ENCODE measurements at regions not wholly inside any gene's neighbourhood (a gene's known extent, or its start where the extent isn't known, plus 50 kb on each side); places are given as distances from the start of the nearest gene placed in this dataset.

- Histone ChIP-seq H3K27ac (ENCODE audit: low read depth, low read length) (no peak overlapping the region), H3K79me2 (ENCODE audit: insufficient read depth, low read length) (no peaks in the 10 kb centered on the region), H4K20me1 (ENCODE audit: low read depth, low read length) (no peaks in the 10 kb centered on the region), H3F3A (ENCODE audit: insufficient read depth) (no peaks in the 10 kb centered on the region), H3K9me2 (replicated peaks; ENCODE audit: insufficient read depth, low read length) (no peaks in the 10 kb centered on the region), H3K4me2 (ENCODE audit: low read depth, low read length, poor library complexity, severe bottlenecking) (no peak overlapping the region), H3K36me3 (ENCODE audit: low read length) (no peaks in the 10 kb centered on the region), H3K27me3 (ENCODE audit: low read length) (no peaks in the 10 kb centered on the region), H3K9ac (ENCODE audit: low read length) (no peak overlapping the region), H2AFZ (ENCODE audit: low read depth, low read length, severe bottlenecking) (no peak overlapping the region), H3K9me3 (ENCODE audit: insufficient read depth, low read length) (no peaks in the 10 kb centered on the region), H3K4me3 (ENCODE audit: insufficient read depth, low read length, poor library complexity, severe bottlenecking) (no peak overlapping the region)
- TF ChIP-seq EZH2phosphoT487 (conservative IDR thresholded peaks at IDR 0.05; ENCODE audit: low read length) = no peak
- no peak for TF ChIP-seq CTCF (IDR thresholded peaks at IDR 0.05; ENCODE audit: insufficient read depth, low read length, poor library complexity, severe bottlenecking)
Measured at GRCh38 chrX:128439159-128439558, 387.0 kb upstream of the ACTRT1 start.

- Histone ChIP-seq H3K9me3 (ENCODE audit: insufficient read depth, low read length) (no peaks in the 10 kb centered on the region), H2AFZ (ENCODE audit: low read depth, low read length, severe bottlenecking) (no peak overlapping the region), H3K9ac (ENCODE audit: low read length) (no peak overlapping the region), H3K36me3 (ENCODE audit: low read length) (no peaks in the 10 kb centered on the region), H3K4me3 (ENCODE audit: insufficient read depth, low read length, poor library complexity, severe bottlenecking) (no peak overlapping the region), H3K9me2 (replicated peaks; ENCODE audit: insufficient read depth, low read length) (no peaks in the 10 kb centered on the region), H3F3A (ENCODE audit: insufficient read depth) (no peaks in the 10 kb centered on the region), H3K79me2 (ENCODE audit: insufficient read depth, low read length) (no peaks in the 10 kb centered on the region), H3K27me3 (ENCODE audit: low read length) (no peaks in the 10 kb centered on the region), H4K20me1 (ENCODE audit: low read depth, low read length) (no peaks in the 10 kb centered on the region), H3K4me2 (ENCODE audit: low read depth, low read length, poor library complexity, severe bottlenecking) (no peak overlapping the region), H3K27ac (ENCODE audit: low read depth, low read length) (no peak overlapping the region)
- TF ChIP-seq EZH2phosphoT487 (conservative IDR thresholded peaks at IDR 0.05; ENCODE audit: low read length) (no peak), CTCF (IDR thresholded peaks at IDR 0.05; ENCODE audit: insufficient read depth, low read length, poor library complexity, severe bottlenecking) (no peak)
Measured at GRCh38 chrX:128438082-128438481, 385.9 kb upstream of the ACTRT1 start.

GRCh38 chrX:128436397-128437103 is 384.3 kb upstream of the ACTRT1 start:
- no peak overlapping the region for H2AFZ ChIP-seq (ENCODE audit: low read depth, low read length, severe bottlenecking)
- H3K4me2 ChIP-seq (ENCODE audit: low read depth, low read length, poor library complexity, severe bottlenecking) = no peak overlapping the region

More at GRCh38 chrX:128436397-128437103, 384.3 kb upstream of the ACTRT1 start:
- Histone ChIP-seq H3K27ac (ENCODE audit: low read depth, low read length) (no peak overlapping the region), H3K9me3 (ENCODE audit: insufficient read depth, low read length) (no peaks in the 10 kb centered on the region), H3K79me2 (ENCODE audit: insufficient read depth, low read length) (no peaks in the 10 kb centered on the region), H3K36me3 (ENCODE audit: low read length) (no peaks in the 10 kb centered on the region), H3K27me3 (ENCODE audit: low read length) (no peaks in the 10 kb centered on the region), H3K4me3 (ENCODE audit: insufficient read depth, low read length, poor library complexity, severe bottlenecking) (no peak overlapping the region), H3K9me2 (replicated peaks; ENCODE audit: insufficient read depth, low read length) (no peaks in the 10 kb centered on the region), H3F3A (ENCODE audit: insufficient read depth) (no peaks in the 10 kb centered on the region), H3K9ac (ENCODE audit: low read length) (no peak overlapping the region), H4K20me1 (ENCODE audit: low read depth, low read length) (no peaks in the 10 kb centered on the region)
- no peak for TF ChIP-seq CTCF (IDR thresholded peaks at IDR 0.05; ENCODE audit: insufficient read depth, low read length, poor library complexity, severe bottlenecking)
- TF ChIP-seq EZH2phosphoT487 (conservative IDR thresholded peaks at IDR 0.05; ENCODE audit: low read length) = no peak

Measured in SU-DHL-6 (cell line).